ENCODE measurements at regions not wholly inside any gene's neighbourhood (a gene's known extent, or its start where the extent isn't known, plus 50 kb on each side); places are given as distances from the start of the nearest gene placed in this dataset.

DNA sequence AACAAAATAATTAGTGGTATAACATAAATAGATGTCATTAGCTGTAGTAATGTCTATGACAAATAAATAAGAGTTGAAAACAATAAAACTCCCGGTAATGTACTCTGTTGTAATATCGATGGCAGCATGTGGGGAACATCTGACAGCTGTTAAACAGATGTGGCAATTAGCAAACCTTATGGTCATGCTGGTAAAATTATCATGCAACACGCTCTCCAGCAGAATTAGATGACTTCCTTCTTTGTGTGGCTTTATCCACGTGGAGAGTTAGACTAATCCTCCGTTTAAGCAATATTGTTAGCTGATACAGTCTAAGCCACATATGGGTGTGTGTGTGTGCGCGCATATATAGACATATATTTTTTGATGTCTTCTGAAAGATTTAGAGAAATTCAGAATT lies 77.7 kb upstream of the ZFP64 start:
- Histone ChIP-seq H3K36me3 (ENCODE audit: insufficient read depth, low read length) (no peaks in the 10 kb centered on the region), H3K27me3 (ENCODE audit: control insufficient read depth in 1 of 2, insufficient read depth in 2 of 2, low read length in 2 of 2) (no peaks in the 10 kb centered on the region), H3K27ac (ENCODE audit: low read depth, low read length) (no peak overlapping the region), H3K9ac (ENCODE audit: low read length) (no peak overlapping the region), H3K9me3 (ENCODE audit: low read length) (no peaks in the 10 kb centered on the region), H3K4me1 (ENCODE audit: insufficient read depth, low read length) (no peaks in the 10 kb centered on the region), H3K4me3 (ENCODE audit: low read depth in 1 of 2, low read length in 2 of 2) (no peak overlapping the region)

DNA sequence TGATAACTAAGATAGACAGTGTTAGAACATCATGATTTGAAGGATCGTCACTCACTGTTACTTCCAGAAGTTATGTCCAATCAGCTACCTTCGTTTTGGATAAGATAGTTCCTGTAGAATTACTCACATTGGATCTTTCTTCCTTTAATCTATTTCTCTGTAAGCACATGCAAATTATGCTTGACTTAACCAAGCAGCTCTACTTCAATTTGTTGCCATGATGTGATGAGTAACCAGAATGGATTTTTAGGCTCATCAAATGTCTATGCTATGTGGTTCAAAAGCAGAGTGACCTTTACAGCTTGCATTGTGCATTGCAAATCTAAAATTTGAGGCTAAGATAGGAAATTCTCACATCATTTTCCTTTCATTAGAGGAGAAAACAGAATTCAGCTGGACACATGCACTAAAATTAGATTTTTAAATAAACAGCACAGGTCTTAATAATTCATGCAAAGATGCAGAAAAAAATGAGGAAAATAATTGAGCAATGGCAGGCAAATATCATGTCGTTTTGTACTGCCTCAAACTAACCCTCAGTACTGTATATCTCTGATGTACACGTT lies 76.7 kb upstream of the ZFP64 start:
- Histone ChIP-seq H3K27me3 (ENCODE audit: control insufficient read depth in 1 of 2, insufficient read depth in 2 of 2, low read length in 2 of 2) (no peaks in the 10 kb centered on the region), H3K9ac (ENCODE audit: low read length) (no peak overlapping the region), H3K9me3 (ENCODE audit: low read length) (no peaks in the 10 kb centered on the region), H3K36me3 (ENCODE audit: insufficient read depth, low read length) (no peaks in the 10 kb centered on the region), H3K4me3 (ENCODE audit: low read depth in 1 of 2, low read length in 2 of 2) (no peak overlapping the region), H3K27ac (ENCODE audit: low read depth, low read length) (no peak overlapping the region), H3K4me1 (ENCODE audit: insufficient read depth, low read length) (no peaks in the 10 kb centered on the region)

DNA sequence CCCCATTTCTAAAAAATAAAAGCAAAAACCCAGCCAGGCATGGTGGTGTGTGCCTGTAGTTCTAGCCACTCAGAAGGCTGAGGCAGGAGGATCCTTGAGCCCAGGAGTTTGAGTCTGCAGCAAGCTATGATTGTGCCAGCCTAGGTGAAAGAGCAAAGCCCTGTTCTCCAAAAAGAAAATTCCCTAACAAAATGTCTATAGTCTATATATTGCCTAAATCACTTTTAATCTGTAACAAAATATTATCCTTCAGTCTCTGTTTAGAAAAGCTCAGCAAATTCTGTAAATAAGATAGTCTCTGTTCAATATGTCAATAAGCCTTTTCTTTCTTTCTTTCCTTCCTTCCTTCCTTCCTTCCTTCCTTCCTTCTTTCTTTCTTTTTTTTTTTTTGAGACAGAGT lies 75.8 kb upstream of the ZFP64 start:
- Histone ChIP-seq H3K27me3 (ENCODE audit: control insufficient read depth in 1 of 2, insufficient read depth in 2 of 2, low read length in 2 of 2) (no peaks in the 10 kb centered on the region), H3K36me3 (ENCODE audit: insufficient read depth, low read length) (no peaks in the 10 kb centered on the region), H3K4me3 (ENCODE audit: low read depth in 1 of 2, low read length in 2 of 2) (no peak overlapping the region), H3K9me3 (ENCODE audit: low read length) (no peaks in the 10 kb centered on the region), H3K9ac (ENCODE audit: low read length) (no peak overlapping the region), H3K4me1 (ENCODE audit: insufficient read depth, low read length) (no peaks in the 10 kb centered on the region), H3K27ac (ENCODE audit: low read depth, low read length) (no peak overlapping the region)

DNA sequence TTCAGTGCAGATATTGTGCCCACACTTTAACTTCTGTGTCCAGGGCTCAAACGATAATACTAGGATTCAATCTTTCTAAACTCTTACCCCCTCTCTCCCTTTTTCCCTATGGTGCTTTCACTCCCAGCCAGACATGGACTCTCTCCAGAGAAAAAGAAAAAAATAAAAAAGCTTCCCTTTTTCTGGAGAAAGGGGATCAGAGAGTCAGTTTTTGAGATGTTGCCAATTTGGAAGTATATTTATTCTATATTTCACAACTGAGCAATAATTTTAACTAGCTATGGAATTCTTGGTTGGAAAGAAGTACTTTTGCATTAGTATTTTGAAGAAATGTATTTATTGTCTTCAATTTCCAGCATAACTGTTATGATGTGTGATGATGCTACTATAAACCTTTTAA lies 72.2 kb upstream of the ZFP64 start:
- no peaks in the 10 kb centered on the region for H3K4me1 ChIP-seq (ENCODE audit: insufficient read depth, low read length)
- H3K4me3 ChIP-seq (ENCODE audit: low read depth in 1 of 2, low read length in 2 of 2), result no peak overlapping the region
- no peaks in the 10 kb centered on the region for H3K27me3 ChIP-seq (ENCODE audit: control insufficient read depth in 1 of 2, insufficient read depth in 2 of 2, low read length in 2 of 2)
- H3K36me3 ChIP-seq (ENCODE audit: insufficient read depth, low read length), result no peaks in the 10 kb centered on the region
- H3K9ac ChIP-seq (ENCODE audit: low read length), result no peak overlapping the region
- no peaks in the 10 kb centered on the region for H3K9me3 ChIP-seq (ENCODE audit: low read length)
- no peak overlapping the region for H3K27ac ChIP-seq (ENCODE audit: low read depth, low read length)

- Histone ChIP-seq H3K4me3 (ENCODE audit: low read depth in 1 of 2, low read length in 2 of 2) (no peak overlapping the region), H3K4me1 (ENCODE audit: insufficient read depth, low read length) (no peaks in the 10 kb centered on the region), H3K9ac (ENCODE audit: low read length) (no peak overlapping the region), H3K27me3 (ENCODE audit: control insufficient read depth in 1 of 2, insufficient read depth in 2 of 2, low read length in 2 of 2) (no peaks in the 10 kb centered on the region), H3K27ac (ENCODE audit: low read depth, low read length) (no peak overlapping the region), H3K36me3 (ENCODE audit: insufficient read depth, low read length) (no peaks in the 10 kb centered on the region), H3K9me3 (ENCODE audit: low read length) (no peaks in the 10 kb centered on the region)
These were observed 70.2 kb upstream of the ZFP64 start for GRCh38 chr20:52261792-52262191.

- Histone ChIP-seq H3K4me1 (ENCODE audit: insufficient read depth, low read length) (no peaks in the 10 kb centered on the region), H3K9me3 (ENCODE audit: low read length) (no peaks in the 10 kb centered on the region), H3K27ac (ENCODE audit: low read depth, low read length) (no peak overlapping the region), H3K27me3 (ENCODE audit: control insufficient read depth in 1 of 2, insufficient read depth in 2 of 2, low read length in 2 of 2) (no peaks in the 10 kb centered on the region), H3K4me3 (ENCODE audit: low read depth in 1 of 2, low read length in 2 of 2) (no peak overlapping the region), H3K9ac (ENCODE audit: low read length) (no peak overlapping the region), H3K36me3 (ENCODE audit: insufficient read depth, low read length) (no peaks in the 10 kb centered on the region)
These were observed 67.7 kb upstream of the ZFP64 start for GRCh38 chr20:52259295-52259694.

DNA sequence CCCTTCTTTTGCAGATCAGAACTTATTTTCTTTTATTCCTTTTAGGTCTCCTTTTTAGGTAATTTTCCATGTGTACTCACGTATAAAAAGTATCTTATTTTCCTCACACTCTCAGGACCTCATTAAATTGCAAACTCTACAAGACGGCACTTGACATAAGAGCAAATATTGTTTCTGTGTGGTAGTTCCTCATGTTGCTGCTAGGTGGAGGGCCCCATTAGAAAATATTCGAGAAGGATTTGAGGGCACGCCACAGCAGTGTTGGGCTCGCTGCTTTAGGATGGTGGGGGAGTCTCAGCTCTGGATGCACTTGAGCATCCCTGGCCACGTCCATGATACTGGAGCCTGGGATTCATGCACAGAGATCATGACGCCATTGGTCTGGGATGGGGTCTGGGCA lies 64.9 kb upstream of the ZFP64 start:
- Histone ChIP-seq H3K27me3 (ENCODE audit: control insufficient read depth in 1 of 2, insufficient read depth in 2 of 2, low read length in 2 of 2) (no peaks in the 10 kb centered on the region), H3K27ac (ENCODE audit: low read depth, low read length) (no peak overlapping the region), H3K4me1 (ENCODE audit: insufficient read depth, low read length) (no peaks in the 10 kb centered on the region), H3K9me3 (ENCODE audit: low read length) (no peaks in the 10 kb centered on the region), H3K36me3 (ENCODE audit: insufficient read depth, low read length) (no peaks in the 10 kb centered on the region), H3K4me3 (ENCODE audit: low read depth in 1 of 2, low read length in 2 of 2) (no peak overlapping the region), H3K9ac (ENCODE audit: low read length) (no peak overlapping the region)

DNA sequence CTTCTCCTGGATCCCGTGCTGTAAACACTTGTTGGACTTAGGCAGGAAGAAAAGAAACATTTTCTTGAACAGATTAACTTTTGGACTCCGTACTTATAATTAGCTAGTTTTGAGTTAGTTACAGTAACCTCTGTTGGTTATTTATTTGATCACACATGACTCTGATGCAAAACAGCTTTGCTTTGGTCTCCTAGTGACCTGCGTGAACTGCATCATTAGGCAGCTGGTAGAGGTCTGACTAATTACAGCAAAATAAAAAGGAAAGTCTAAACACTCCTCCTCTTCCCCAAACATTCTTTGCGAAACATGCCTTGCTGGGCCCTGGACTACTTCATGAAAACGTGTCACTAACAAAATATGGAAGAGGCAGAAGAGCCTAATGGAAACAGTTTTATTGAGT lies 61.1 kb upstream of the ZFP64 start:
- H3K9me3 ChIP-seq (ENCODE audit: low read length), result no peaks in the 10 kb centered on the region
- H3K27me3 ChIP-seq (ENCODE audit: control insufficient read depth in 1 of 2, insufficient read depth in 2 of 2, low read length in 2 of 2), result no peaks in the 10 kb centered on the region
- H3K4me3 ChIP-seq (ENCODE audit: low read depth in 1 of 2, low read length in 2 of 2), result no peak overlapping the region
- H3K36me3 ChIP-seq (ENCODE audit: insufficient read depth, low read length), result no peaks in the 10 kb centered on the region
- H3K9ac ChIP-seq (ENCODE audit: low read length), result no peak overlapping the region
- H3K4me1 ChIP-seq (ENCODE audit: insufficient read depth, low read length), result no peaks in the 10 kb centered on the region
- H3K27ac ChIP-seq (ENCODE audit: low read depth, low read length), result no peak overlapping the region

DNA sequence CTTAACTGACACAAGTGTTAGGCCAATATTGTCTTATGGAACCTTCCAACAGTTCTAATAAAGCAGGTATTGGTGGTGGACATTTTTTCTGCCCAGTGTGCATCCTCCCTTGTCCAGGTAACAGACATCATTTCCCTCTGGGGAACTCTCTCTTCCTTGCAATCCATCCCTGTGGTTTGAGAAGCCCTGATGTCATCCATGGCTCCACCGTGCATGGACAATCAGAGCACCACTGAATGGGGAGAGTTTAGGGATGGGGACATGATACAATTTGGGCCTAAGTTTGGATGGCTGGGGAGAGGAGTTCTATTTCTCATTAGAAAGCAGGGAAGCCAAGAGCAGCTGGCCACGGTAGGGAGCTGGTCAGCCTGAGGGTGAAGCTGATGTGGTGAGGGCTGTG lies 60.2 kb upstream of the ZFP64 start:
- H3K27me3 ChIP-seq (ENCODE audit: control insufficient read depth in 1 of 2, insufficient read depth in 2 of 2, low read length in 2 of 2), result no peaks in the 10 kb centered on the region
- no peak overlapping the region for H3K27ac ChIP-seq (ENCODE audit: low read depth, low read length)
- H3K36me3 ChIP-seq (ENCODE audit: insufficient read depth, low read length), result no peaks in the 10 kb centered on the region
- H3K9me3 ChIP-seq (ENCODE audit: low read length), result no peaks in the 10 kb centered on the region
- H3K4me1 ChIP-seq (ENCODE audit: insufficient read depth, low read length), result no peaks in the 10 kb centered on the region
- H3K4me3 ChIP-seq (ENCODE audit: low read depth in 1 of 2, low read length in 2 of 2), result no peak overlapping the region
- H3K9ac ChIP-seq (ENCODE audit: low read length), result no peak overlapping the region

DNA sequence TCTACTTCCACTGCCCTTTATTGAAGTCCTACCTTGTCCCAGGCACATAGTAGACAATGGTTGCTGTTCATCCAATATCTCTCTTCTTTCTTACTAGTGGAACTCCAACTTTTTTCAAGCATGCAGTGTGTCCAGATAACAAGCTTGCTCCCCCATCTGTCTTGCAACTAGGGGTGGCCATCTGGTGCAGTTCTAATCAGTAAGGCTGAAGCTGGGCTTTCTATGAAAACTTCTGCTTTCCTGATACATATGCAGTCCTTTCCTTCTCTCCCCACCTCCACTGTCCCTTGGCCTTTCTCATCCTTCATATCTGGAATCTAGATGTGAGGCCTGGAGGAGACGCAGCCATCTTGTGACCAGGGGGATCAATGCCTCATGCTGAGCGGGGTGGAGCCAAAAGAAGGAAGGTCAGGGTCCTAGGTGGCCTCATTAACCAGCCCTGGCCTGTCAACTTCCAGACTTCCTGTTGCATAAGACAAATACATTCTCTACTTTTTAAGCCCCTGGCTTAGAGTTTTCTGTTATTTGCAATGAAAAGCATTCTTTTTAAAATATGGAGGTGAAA lies 59.6 kb upstream of the ZFP64 start:
- Histone ChIP-seq H3K27me3 (ENCODE audit: control insufficient read depth in 1 of 2, insufficient read depth in 2 of 2, low read length in 2 of 2) (no peaks in the 10 kb centered on the region), H3K9ac (ENCODE audit: low read length) (no peak overlapping the region), H3K36me3 (ENCODE audit: insufficient read depth, low read length) (no peaks in the 10 kb centered on the region), H3K4me3 (ENCODE audit: low read depth in 1 of 2, low read length in 2 of 2) (no peak overlapping the region), H3K4me1 (ENCODE audit: insufficient read depth, low read length) (no peaks in the 10 kb centered on the region), H3K27ac (ENCODE audit: low read depth, low read length) (no peak overlapping the region), H3K9me3 (ENCODE audit: low read length) (no peaks in the 10 kb centered on the region)

DNA sequence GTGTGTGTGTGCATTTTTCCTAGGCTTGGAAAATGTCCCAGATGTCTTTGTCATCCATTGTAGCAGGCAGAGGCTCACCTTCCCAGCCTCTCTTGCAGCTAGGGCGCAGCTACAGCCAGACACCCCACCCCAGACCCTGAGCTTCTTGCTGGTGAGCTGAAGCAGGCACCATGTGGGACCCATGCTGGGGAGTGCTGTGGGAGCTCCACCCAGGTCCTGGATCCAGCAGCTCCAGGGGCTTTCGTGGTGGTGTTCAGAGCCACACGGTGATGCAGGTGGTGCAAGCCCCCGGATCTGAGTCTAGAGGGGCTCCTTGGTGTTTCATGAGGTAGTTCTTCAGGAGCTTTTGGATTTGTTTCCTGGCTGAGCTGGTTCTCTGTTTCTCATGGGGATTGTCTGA lies 56.0 kb upstream of the ZFP64 start:
- H3K9me3 ChIP-seq (ENCODE audit: low read length), result no peaks in the 10 kb centered on the region
- no peak overlapping the region for H3K27ac ChIP-seq (ENCODE audit: low read depth, low read length)
- H3K9ac ChIP-seq (ENCODE audit: low read length), result no peak overlapping the region
- H3K4me3 ChIP-seq (ENCODE audit: low read depth in 1 of 2, low read length in 2 of 2), result no peak overlapping the region
- no peaks in the 10 kb centered on the region for H3K27me3 ChIP-seq (ENCODE audit: control insufficient read depth in 1 of 2, insufficient read depth in 2 of 2, low read length in 2 of 2)
- no peaks in the 10 kb centered on the region for H3K4me1 ChIP-seq (ENCODE audit: insufficient read depth, low read length)
- no peaks in the 10 kb centered on the region for H3K36me3 ChIP-seq (ENCODE audit: insufficient read depth, low read length)

DNA sequence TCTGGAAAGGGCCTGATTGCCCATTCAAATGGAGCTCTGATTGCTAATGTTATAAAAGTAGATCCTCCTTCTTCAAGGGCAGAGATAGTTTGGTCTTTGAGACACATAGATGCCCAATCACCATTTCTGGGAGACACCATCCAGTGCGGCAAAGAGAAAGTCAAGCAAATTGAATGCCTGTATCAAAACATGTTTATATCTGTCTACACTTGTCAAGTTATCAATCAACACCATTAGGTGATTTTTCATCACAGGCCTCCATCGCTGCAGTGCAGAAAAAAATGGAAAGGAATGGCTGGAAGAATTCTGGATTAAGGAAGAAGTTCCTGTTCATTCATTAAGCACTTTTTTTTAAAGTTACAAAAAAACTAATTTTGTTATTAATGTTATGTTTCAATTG lies 54.8 kb upstream of the ZFP64 start:
- Histone ChIP-seq H3K9ac (ENCODE audit: low read length) (no peak overlapping the region), H3K4me1 (ENCODE audit: insufficient read depth, low read length) (no peaks in the 10 kb centered on the region), H3K27me3 (ENCODE audit: control insufficient read depth in 1 of 2, insufficient read depth in 2 of 2, low read length in 2 of 2) (no peaks in the 10 kb centered on the region), H3K9me3 (ENCODE audit: low read length) (no peaks in the 10 kb centered on the region), H3K27ac (ENCODE audit: low read depth, low read length) (no peak overlapping the region), H3K4me3 (ENCODE audit: low read depth in 1 of 2, low read length in 2 of 2) (no peak overlapping the region), H3K36me3 (ENCODE audit: insufficient read depth, low read length) (no peaks in the 10 kb centered on the region)
